OCI-LY7 (cell line): ENCODE measurements at regions not wholly inside any gene's neighbourhood (a gene's known extent, or its start where the extent isn't known, plus 50 kb on each side); places are given as distances from the start of the nearest gene placed in this dataset.
A peak's percentile ranks its signal among the peaks of the same experiment; 100 is the strongest.

Experiments used
- BruUV-seq: library from RNA; stranded (reverse); fragments of 400-500 nt; replicated peaks from 2 replicates; lab custom pipeline; 2021; lab: Mats Ljungman, UMichigan
- CTCF ChIA-PET: fragments of 300-600 bp; sonication (Branson Sonifier 250); formaldehyde crosslinking; loops from one replicate; lab custom pipeline; 2022; ENCODE audit warnings: antibody characterized with exemption; ENCODE audit not compliant: unreplicated experiment; lab: Charles Lee
- POLR2A ChIA-PET: fragments of 300-600 bp; sonication (Branson Sonifier 250); formaldehyde crosslinking; loops from one replicate; lab custom pipeline; 2022; ENCODE audit warnings: antibody characterized with exemption; lab: Charles Lee
- DNase-seq: peaks from one replicate; pipeline ENCODE4 v3.0.0-alpha.2; 2015; ENCODE audit warnings: low spot score
- H2AFZ ChIP-seq: fragments of 200-600 bp; sonication (generic), shearing (Covaris generic); 2 replicates; pipeline ENCODE4 v1.6.1; 2014; ENCODE audit warnings: mild to moderate bottlenecking, antibody characterized with exemption, low read length, moderate library complexity
- H3K27ac ChIP-seq: fragments of 200-600 bp; sonication (generic); 2 replicates; pipeline ENCODE4 v1.5.1; 2014; ENCODE audit warnings: mixed run types, low read depth, mild to moderate bottlenecking, moderate library complexity, low read length, inconsistent platforms; ENCODE audit not compliant: poor library complexity, severe bottlenecking
- H3K36me3 ChIP-seq: fragments of 200-600 bp; sonication (generic); 2 replicates; pipeline ENCODE4 v1.6.1; 2014; ENCODE audit warnings: mild to moderate bottlenecking, antibody characterized with exemption, low read length, moderate library complexity, mixed read lengths; ENCODE audit not compliant: insufficient read depth
- H3K4me1 ChIP-seq: fragments of 200-600 bp; sonication (generic); 2 replicates; pipeline ENCODE4 v1.5.1; 2014; ENCODE audit warnings: mild to moderate bottlenecking, low read length; ENCODE audit not compliant: insufficient read depth, poor library complexity, severe bottlenecking
- H3K4me2 ChIP-seq: fragments of 200-600 bp; sonication (generic); 2 replicates; pipeline ENCODE4 v1.6.1; 2014; ENCODE audit warnings: mild to moderate bottlenecking, low read length
- H3K4me3 ChIP-seq: fragments of 200-600 bp; sonication (generic); 2 replicates; pipeline ENCODE4 v1.5.1; 2014; ENCODE audit warnings: mild to moderate bottlenecking, low read depth, low read length; ENCODE audit not compliant: poor library complexity, severe bottlenecking
- H3K79me2 ChIP-seq: fragments of 200-600 bp; sonication (generic); 2 replicates; pipeline ENCODE4 v1.6.1; 2016; ENCODE audit warnings: low read depth, mild to moderate bottlenecking, low read length, moderate library complexity, mixed read lengths; ENCODE audit not compliant: insufficient read depth
- H3K9me2 ChIP-seq: fragments of 200-600 bp; sonication (generic); 2 replicates; pipeline ENCODE4 v1.6.1; 2016; ENCODE audit warnings: mild to moderate bottlenecking, low read length, mixed read lengths; ENCODE audit not compliant: insufficient read depth
- H3K9me3 ChIP-seq: fragments of 200-600 bp; sonication (generic); 2 replicates; pipeline ENCODE4 v1.6.1; 2014; ENCODE audit warnings: mild to moderate bottlenecking, mixed run types, low read length, mixed read lengths
- H4K20me1 ChIP-seq: fragments of 200-600 bp; sonication (generic); 2 replicates; pipeline ENCODE4 v1.6.1; 2014; ENCODE audit warnings: mild to moderate bottlenecking, antibody characterized with exemption, low read length, moderate library complexity, mixed read lengths; ENCODE audit not compliant: insufficient read depth
- EZH2phosphoT487 ChIP-seq: fragments of 200-600 bp; sonication (generic); IDR thresholded peaks from 2 replicates; pipeline ENCODE4 v1.6.1; 2018; ENCODE audit warnings: low read depth, borderline replicate concordance, mild to moderate bottlenecking, mixed run types, antibody characterized with exemption, low read length, moderate library complexity, mixed read lengths
- intact Hi-C: fragments of 100-400 bp; cut with micrococcal nuclease; formaldehyde crosslinking; loops from one replicate; pipeline ENCODE4 v1.10.0; 2022; ENCODE audit not compliant: unreplicated experiment
- TF ChIP-seq, protein P1 (sequence below): fragments of 200-600 bp; sonication (generic); conservative IDR thresholded peaks from 2 replicates; pipeline ENCODE4 v1.5.1; 2014; ENCODE audit warnings: mild to moderate bottlenecking, antibody characterized with exemption, low read length, moderate library complexity, mixed read lengths

DNA sequence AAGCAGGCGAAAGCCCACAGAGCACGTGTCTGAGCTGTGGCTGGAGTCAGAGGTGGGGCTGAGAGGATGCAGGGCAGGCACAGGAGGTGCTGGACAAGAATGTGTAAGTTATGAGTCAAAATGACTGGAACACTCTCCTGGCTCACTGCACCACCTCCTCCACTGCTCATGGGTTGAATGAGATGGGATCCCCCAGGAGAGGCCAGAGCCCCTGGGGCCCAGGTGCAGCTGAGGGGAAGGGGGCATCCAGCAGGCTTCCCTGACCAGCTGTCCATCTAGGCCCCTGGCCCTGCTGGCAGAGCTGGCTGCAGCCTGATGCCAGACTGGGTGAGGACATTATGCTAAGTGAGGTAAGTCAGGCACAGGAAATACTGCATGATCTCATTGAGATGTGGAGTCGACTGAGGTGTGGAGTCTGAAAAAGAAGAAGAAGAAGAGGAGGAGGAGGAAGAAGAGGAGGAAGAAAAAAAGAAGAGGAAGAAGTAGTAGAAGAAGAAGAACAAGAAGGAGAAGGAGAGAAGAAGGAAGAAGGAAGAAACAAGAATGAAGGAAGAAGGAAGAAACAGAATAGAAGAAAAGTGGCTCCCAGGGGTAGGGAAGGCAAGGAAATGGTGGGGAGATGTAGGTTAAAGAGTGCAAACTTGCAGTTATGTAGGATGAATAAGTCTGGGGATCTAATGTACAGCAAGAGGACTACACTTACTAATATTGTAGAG is 747.4 kb downstream of the UQCRFS1 start:
- no peaks in the 10 kb centered on the region for H3K36me3 ChIP-seq
- no peaks in the 10 kb centered on the region for H3K9me3 ChIP-seq
- POLR2A ChIA-PET, result interaction anchor here (0.6 kb wide), 1 partner anchor 77 kb away, joined by 3 read pairs; no protein-coding TSS in a partner anchor
- TF ChIP-seq EZH2phosphoT487, result no peak
- BruUV-seq, result no TSS peak
- CTCF ChIA-PET, result interaction anchor here (0.6 kb wide), 1 partner anchor 168 kb away, joined by 3 read pairs; no protein-coding TSS in a partner anchor
- H3K4me3 ChIP-seq, result no peak overlapping the region
- DNase-seq, result peak; percentile 16
- H3K79me2 ChIP-seq, result no peaks in the 10 kb centered on the region
- peak overlapping the region; percentile 19; the same call in 1 of the 2 replicates for H2AFZ ChIP-seq
- no peaks in the 10 kb centered on the region for H3K9me2 ChIP-seq
- H3K4me1 ChIP-seq, result peaks cover 30% of the 10 kb centered on the region
- intact Hi-C loops, result loop anchor here (1.0 to 10.0 kb wide), 4 partner anchors 168 to 412 kb away; no protein-coding TSS in a partner anchor
- H3K27ac ChIP-seq, result peak overlapping the region; percentile 27
- H4K20me1 ChIP-seq, result no peaks in the 10 kb centered on the region
- peak overlapping the region; percentile 19; the same call in 1 of the 2 replicates for H3K4me2 ChIP-seq

DNA sequence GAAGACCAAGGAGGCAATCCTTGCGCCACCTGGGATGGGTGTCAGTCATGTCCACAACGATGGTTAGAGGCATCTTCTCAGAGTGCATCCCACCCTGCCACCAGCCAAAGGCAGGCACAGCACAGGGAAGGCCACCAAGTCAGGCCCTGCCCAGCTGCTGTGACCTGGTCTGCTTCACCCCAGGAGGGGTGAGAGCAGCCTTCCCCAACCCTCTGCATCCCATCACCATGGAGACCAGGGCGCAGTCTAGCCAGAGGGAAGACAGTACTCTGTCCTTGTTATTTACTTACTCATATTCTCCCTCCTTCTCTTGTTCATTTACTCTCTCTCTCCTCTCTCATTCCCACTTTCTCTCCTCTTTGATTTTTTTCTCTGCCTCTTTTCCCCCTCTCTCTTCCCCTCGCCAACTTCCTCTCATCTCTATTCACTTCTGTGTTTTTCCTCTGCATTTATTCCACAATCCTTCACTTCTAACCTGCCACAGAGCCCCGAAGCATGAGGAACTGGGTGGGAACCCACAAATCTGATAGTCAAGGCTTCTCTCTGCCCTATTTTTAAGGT is 749.4 kb downstream of the UQCRFS1 start:
- no TSS peak for BruUV-seq
- peaks cover 33% of the 10 kb centered on the region for H3K4me1 ChIP-seq
- no peaks in the 10 kb centered on the region for H3K9me3 ChIP-seq
- H3K36me3 ChIP-seq, result no peaks in the 10 kb centered on the region
- DNase-seq, result no peak
- POLR2A ChIA-PET, result interaction anchor here (0.6 kb wide), 1 partner anchor 370 kb away, joined by 4 read pairs; no protein-coding TSS in a partner anchor
- no peaks in the 10 kb centered on the region for H4K20me1 ChIP-seq
- no peaks in the 10 kb centered on the region for H3K9me2 ChIP-seq
- H3K4me2 ChIP-seq, result no peak overlapping the region
- no peak overlapping the region for H2AFZ ChIP-seq
- H3K4me3 ChIP-seq, result no peak overlapping the region
- H3K79me2 ChIP-seq, result no peaks in the 10 kb centered on the region
- TF ChIP-seq, protein P1, sequence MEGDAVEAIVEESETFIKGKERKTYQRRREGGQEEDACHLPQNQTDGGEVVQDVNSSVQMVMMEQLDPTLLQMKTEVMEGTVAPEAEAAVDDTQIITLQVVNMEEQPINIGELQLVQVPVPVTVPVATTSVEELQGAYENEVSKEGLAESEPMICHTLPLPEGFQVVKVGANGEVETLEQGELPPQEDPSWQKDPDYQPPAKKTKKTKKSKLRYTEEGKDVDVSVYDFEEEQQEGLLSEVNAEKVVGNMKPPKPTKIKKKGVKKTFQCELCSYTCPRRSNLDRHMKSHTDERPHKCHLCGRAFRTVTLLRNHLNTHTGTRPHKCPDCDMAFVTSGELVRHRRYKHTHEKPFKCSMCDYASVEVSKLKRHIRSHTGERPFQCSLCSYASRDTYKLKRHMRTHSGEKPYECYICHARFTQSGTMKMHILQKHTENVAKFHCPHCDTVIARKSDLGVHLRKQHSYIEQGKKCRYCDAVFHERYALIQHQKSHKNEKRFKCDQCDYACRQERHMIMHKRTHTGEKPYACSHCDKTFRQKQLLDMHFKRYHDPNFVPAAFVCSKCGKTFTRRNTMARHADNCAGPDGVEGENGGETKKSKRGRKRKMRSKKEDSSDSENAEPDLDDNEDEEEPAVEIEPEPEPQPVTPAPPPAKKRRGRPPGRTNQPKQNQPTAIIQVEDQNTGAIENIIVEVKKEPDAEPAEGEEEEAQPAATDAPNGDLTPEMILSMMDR, result no peak
- TF ChIP-seq EZH2phosphoT487, result no peak
- intact Hi-C loops, result loop anchor here (10.0 kb wide), 1 partner anchor 219 kb away; no protein-coding TSS in a partner anchor
- CTCF ChIA-PET, result no interaction called here
- H3K27ac ChIP-seq, result no peak overlapping the region

DNA sequence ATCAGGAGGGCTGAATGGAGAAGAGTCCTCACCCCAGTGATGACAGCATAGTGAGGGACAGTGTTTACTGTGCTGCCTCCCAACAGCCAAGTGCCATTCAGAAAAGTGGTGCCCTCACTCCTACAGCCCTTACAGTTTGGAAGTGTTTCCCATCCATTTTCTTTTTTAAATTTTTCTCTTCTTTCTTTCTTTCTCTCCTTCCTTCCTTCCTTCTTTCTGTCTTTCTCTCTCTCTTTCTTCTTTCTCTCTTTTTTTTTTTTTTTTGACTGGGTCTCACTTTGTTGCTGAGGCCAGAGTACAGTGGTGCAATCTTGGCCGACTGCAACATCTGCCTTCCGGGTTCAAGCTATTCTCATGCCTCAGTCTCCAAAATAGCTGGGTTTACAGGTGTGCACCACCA is 755.3 kb downstream of the UQCRFS1 start:
- H3K36me3 ChIP-seq, result no peaks in the 10 kb centered on the region
- H3K4me1 ChIP-seq, result peaks cover 15% of the 10 kb centered on the region
- no TSS peak for BruUV-seq
- DNase-seq, result no peak
- intact Hi-C loops, result no loop called here
- no peaks in the 10 kb centered on the region for H4K20me1 ChIP-seq
- no peak overlapping the region for H3K4me2 ChIP-seq
- no peaks in the 10 kb centered on the region for H3K9me3 ChIP-seq
- no peaks in the 10 kb centered on the region for H3K79me2 ChIP-seq
- CTCF ChIA-PET, result no interaction called here
- no peaks in the 10 kb centered on the region for H3K9me2 ChIP-seq
- no peak overlapping the region for H3K4me3 ChIP-seq
- TF ChIP-seq, protein P1, result no peak
- no peak for TF ChIP-seq EZH2phosphoT487
- POLR2A ChIA-PET, result no interaction called here
- no peak overlapping the region for H2AFZ ChIP-seq
- H3K27ac ChIP-seq, result no peak overlapping the region
